GM21515 (cell line): ENCODE measurements at regions not wholly inside any gene's neighbourhood (a gene's known extent, or its start where the extent isn't known, plus 50 kb on each side); places are given as distances from the start of the nearest gene placed in this dataset.
"Not testable (repeated sequence)": the region's sequence is repeated elsewhere in the genome, so short reads cannot be mapped to it uniquely, and the experiment has no call there.

Experiments
- ATAC-seq: cut with Tn5 transposase; IDR thresholded peaks from one replicate; pipeline ENCODE4 v1.9.1; 2021; ENCODE audit not compliant: unreplicated experiment

DNA sequence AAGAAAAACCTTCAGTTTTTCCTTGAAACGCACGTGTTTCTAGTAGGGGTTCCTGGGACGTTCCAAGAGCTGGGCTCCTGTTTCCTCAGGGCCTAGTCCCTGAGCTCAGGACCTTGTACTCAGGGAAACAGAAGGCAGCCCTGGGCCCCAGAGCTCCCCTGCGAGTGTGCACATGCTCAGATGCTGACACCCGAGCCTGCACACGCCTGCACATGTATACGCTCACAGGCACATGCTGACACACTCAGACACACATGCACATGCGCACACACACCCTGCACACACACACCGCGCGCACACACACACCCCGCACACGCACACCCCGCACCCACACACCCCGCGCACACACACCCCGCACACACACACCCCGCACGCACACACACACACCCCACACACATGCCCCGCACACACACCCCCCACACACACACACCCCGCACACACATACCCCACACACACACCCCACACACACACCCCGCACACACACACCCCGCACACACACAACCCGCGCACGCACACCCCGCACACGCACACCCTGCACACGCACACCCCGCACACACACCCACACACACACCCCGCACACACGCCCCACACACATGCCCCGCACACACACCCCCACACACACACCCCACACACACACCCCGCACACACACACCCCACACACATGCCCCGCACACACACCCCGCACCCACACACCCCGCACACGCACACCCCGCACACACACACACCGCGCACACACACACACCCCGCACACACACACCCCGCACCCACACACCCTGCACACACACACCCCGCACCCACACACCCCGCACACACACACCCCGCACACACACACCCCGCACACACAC lies 52.2 kb downstream of the CALML3 start:
- no peak for ATAC-seq

GRCh38 chr10:5580038-5580428 lies 55.3 kb downstream of the CALML3 start:
- not testable (repeated sequence) for ATAC-seq

GRCh38 chr10:5581670-5582566 lies 57.2 kb downstream of the CALML3 start:
- ATAC-seq: peak; percentile 57

DNA sequence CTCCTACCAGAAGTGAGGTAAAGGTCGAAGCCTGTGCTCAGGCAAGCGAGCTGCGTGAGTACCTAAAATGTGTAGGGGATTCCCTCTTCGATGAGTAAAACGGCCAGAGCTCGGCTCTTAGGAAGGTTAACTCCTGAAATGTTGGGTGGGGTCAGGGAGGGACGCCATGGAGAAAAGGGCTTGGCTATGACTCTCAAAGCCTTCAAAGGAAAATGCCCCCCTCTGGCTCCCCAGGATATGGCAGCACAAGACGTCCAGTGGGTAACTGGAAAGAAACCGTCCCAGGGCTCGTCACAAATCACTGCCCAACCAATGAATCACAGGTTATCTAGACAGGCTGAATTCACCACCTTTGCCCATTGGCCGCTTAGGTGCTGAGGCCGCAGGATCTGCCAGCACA lies 58.0 kb downstream of the CALML3 start:
- no peak for ATAC-seq

GRCh38 chr10:5583525-5584175 lies 58.9 kb downstream of the CALML3 start:
- peak; percentile 51 for ATAC-seq

- ATAC-seq: peak; percentile 46
Observed at GRCh38 chr10:5584895-5585516, 60.2 kb downstream of the CALML3 start.

DNA sequence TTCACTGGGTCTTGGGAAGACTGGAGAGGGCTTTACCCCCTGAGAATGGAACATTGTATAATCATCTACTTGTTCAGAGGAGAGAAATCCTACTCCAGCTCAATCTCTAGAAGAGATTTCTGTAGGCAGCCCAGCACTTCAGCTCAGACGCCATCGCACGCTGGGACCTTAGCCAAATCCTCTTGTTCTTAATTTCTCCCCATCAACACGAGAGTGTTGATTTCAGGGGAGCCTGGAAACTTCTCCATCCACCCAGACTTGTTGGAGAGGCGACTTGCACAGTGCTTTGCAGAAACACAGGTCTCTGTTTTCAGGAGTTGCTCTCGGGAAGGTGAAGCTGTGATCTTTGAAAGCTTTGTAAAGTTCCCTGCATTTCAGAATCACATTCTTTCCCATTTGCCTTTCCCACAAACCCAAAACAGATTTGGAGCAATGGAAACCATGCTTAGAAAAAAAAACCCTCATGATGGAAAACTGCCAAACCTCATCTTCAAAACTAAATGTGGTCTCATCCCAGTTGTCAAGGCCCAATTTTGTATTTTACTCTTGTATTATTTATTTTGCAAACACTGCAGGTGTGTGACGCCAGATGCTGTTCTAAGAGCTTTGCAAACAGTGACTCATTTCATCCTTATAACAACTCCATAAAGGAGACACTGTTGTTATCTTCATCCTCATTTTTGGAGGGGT lies 60.9 kb downstream of the CALML3 start:
- no peak for ATAC-seq

GRCh38 chr10:5587151-5588079 lies 62.7 kb downstream of the CALML3 start:
- no peak for ATAC-seq

DNA sequence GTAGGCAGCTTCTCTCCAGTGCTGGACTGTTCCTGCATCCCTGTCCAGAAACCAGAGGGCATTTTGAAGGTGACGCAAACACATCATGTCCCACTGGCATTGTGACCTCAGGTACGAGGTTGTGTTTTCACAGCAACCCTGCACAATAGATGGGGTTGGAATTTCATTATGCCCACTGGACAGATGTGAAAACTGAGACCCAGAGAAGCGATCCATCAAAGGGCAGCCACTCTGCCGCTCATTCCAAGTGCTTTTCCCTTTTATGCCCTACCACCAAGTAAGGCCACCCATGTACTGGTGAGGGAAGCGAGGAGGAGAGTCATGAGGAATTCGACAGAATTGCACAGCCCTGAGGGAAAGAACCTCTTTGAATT lies 63.3 kb downstream of the CALML3 start:
- no peak for ATAC-seq

DNA sequence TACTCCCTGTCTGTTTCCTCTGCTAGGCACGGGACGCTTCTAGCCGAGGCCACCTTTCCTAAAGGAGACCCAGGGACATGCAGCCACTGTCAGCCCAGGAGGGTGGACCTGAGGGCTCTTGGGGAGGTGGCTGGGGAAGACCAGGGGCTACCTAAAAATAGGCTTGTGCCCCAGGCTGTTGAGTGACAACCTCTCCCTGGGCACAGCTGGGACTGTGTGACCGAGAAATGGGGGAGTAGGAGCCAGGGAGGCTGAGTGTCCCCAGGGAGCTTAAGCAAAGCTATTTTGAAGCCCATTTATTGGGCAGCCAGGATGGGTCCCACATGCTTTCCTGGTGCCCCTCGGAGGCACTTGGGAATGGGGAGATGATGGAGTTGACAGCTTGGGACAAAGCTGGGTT lies 63.8 kb downstream of the CALML3 start:
- no peak for ATAC-seq
